NCI-H774 (cell line): ENCODE measurements at regions not wholly inside any gene's neighbourhood (a gene's known extent, or its start where the extent isn't known, plus 50 kb on each side); places are given as distances from the start of the nearest gene placed in this dataset.

Source experiments
- DNase-seq: peaks from one replicate; lab custom pipeline; 2025; lab: John Stamatoyannopoulos, UW

- no peak for DNase-seq
Observed at GRCh38 chr2:123095219-123095835, 929.8 kb upstream of the CNTNAP5 start.

- no peak for DNase-seq
Observed at GRCh38 chr2:123098619-123099018, 926.5 kb upstream of the CNTNAP5 start.

GRCh38 chr2:123101434-123101833, 923.7 kb upstream of the CNTNAP5 start:
- no peak for DNase-seq

GRCh38 chr2:123103902-123104301, 921.2 kb upstream of the CNTNAP5 start:
- DNase-seq, result no peak

- DNase-seq, result no peak
Observed at GRCh38 chr2:123116595-123116994, 908.5 kb upstream of the CNTNAP5 start.

- DNase-seq, result no peak
Observed at GRCh38 chr2:123127236-123127635, 897.9 kb upstream of the CNTNAP5 start.

- DNase-seq, result no peak
Observed at GRCh38 chr2:123128951-123129350, 896.1 kb upstream of the CNTNAP5 start.

GRCh38 chr2:123136419-123136818, 888.7 kb upstream of the CNTNAP5 start:
- no peak for DNase-seq

- no peak for DNase-seq
Observed at GRCh38 chr2:123144082-123144481, 881.0 kb upstream of the CNTNAP5 start.

- DNase-seq, result no peak
Observed at GRCh38 chr2:123153041-123153440, 872.0 kb upstream of the CNTNAP5 start.

GRCh38 chr2:123154195-123154594, 870.9 kb upstream of the CNTNAP5 start:
- no peak for DNase-seq

- DNase-seq, result no peak
Observed at GRCh38 chr2:123157016-123157415, 868.1 kb upstream of the CNTNAP5 start.

GRCh38 chr2:123162400-123163016, 862.6 kb upstream of the CNTNAP5 start:
- DNase-seq, result no peak

- DNase-seq, result no peak
Observed at GRCh38 chr2:123163398-123163797, 861.7 kb upstream of the CNTNAP5 start.

- DNase-seq, result no peak
Observed at GRCh38 chr2:123164216-123164615, 860.9 kb upstream of the CNTNAP5 start.

GRCh38 chr2:123165616-123166015, 859.5 kb upstream of the CNTNAP5 start:
- DNase-seq, result no peak

- no peak for DNase-seq
Observed at GRCh38 chr2:123179526-123179925, 845.6 kb upstream of the CNTNAP5 start.

GRCh38 chr2:123195957-123196356, 829.1 kb upstream of the CNTNAP5 start:
- no peak for DNase-seq

- DNase-seq, result no peak
Observed at GRCh38 chr2:123200035-123200434, 825.1 kb upstream of the CNTNAP5 start.

- no peak for DNase-seq
Observed at GRCh38 chr2:123207245-123207644, 817.8 kb upstream of the CNTNAP5 start.

GRCh38 chr2:123209202-123209601, 815.9 kb upstream of the CNTNAP5 start:
- no peak for DNase-seq

- DNase-seq, result no peak
Observed at GRCh38 chr2:123211181-123211580, 813.9 kb upstream of the CNTNAP5 start.

GRCh38 chr2:123245156-123245555, 779.9 kb upstream of the CNTNAP5 start:
- DNase-seq, result no peak

GRCh38 chr2:123258877-123259539, 766.1 kb upstream of the CNTNAP5 start:
- DNase-seq, result no peak
